ENCODE measurements at regions not wholly inside any gene's neighbourhood (a gene's known extent, or its start where the extent isn't known, plus 50 kb on each side); places are given as distances from the start of the nearest gene placed in this dataset.

DNA sequence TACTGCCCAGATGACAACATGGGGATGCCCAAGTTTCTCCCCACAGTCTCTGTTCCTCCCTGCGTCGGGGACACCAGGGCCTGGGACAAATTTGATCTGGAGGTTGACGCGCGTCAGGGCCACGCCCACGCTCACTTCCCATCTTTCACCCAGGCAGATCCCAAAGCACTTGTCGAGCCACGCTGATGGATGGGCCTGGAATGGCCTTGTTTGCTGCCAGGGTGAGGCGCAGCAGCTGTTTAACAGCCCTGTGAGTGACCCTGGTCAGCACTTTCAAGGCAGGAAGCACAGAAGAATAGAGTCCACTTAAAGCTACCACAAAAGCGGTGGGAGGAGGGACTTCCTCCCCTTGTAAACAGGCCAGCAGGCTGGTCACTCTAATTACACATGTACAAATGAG, 324.7 kb upstream of the JARID2 start:
- Histone ChIP-seq H3K79me2 (ENCODE audit: control insufficient read depth, low read length) (no peaks in the 10 kb centered on the region), H3K27me3 (ENCODE audit: control insufficient read depth, low read length) (0 out of 2 replicates have a peak, but pooled peaks cover 3% of the 10 kb centered on the region), H3K9me3 (ENCODE audit: control insufficient read depth, insufficient read depth, low read length) (no peaks in the 10 kb centered on the region), H4K20me1 (ENCODE audit: control insufficient read depth, insufficient read depth, low read depth, low read length) (no peaks in the 10 kb centered on the region), H3K36me3 (ENCODE audit: control insufficient read depth, low read length) (no peaks in the 10 kb centered on the region), H3K27ac (ENCODE audit: low read depth, low read length) (no peak overlapping the region), H3K4me2 (ENCODE audit: low read length) (no peak overlapping the region), H3K4me1 (ENCODE audit: control insufficient read depth, low read length) (peaks cover 19% of the 10 kb centered on the region), H3K9me2 (replicated peaks; ENCODE audit: control insufficient read depth, low read length) (no peaks in the 10 kb centered on the region), H3K4me3 (ENCODE audit: low read length) (no peak overlapping the region), H3F3A (ENCODE audit: control insufficient read depth, insufficient read depth) (no peaks in the 10 kb centered on the region)
- no peak for TF ChIP-seq EZH2phosphoT487 (IDR thresholded peaks at IDR 0.05; ENCODE audit: borderline replicate concordance, low read length)
- TF ChIP-seq, protein P1, sequence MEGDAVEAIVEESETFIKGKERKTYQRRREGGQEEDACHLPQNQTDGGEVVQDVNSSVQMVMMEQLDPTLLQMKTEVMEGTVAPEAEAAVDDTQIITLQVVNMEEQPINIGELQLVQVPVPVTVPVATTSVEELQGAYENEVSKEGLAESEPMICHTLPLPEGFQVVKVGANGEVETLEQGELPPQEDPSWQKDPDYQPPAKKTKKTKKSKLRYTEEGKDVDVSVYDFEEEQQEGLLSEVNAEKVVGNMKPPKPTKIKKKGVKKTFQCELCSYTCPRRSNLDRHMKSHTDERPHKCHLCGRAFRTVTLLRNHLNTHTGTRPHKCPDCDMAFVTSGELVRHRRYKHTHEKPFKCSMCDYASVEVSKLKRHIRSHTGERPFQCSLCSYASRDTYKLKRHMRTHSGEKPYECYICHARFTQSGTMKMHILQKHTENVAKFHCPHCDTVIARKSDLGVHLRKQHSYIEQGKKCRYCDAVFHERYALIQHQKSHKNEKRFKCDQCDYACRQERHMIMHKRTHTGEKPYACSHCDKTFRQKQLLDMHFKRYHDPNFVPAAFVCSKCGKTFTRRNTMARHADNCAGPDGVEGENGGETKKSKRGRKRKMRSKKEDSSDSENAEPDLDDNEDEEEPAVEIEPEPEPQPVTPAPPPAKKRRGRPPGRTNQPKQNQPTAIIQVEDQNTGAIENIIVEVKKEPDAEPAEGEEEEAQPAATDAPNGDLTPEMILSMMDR (IDR thresholded peaks at IDR 0.05; ENCODE audit: low read depth, low read length, poor library complexity, severe bottlenecking), result no peak

DNA sequence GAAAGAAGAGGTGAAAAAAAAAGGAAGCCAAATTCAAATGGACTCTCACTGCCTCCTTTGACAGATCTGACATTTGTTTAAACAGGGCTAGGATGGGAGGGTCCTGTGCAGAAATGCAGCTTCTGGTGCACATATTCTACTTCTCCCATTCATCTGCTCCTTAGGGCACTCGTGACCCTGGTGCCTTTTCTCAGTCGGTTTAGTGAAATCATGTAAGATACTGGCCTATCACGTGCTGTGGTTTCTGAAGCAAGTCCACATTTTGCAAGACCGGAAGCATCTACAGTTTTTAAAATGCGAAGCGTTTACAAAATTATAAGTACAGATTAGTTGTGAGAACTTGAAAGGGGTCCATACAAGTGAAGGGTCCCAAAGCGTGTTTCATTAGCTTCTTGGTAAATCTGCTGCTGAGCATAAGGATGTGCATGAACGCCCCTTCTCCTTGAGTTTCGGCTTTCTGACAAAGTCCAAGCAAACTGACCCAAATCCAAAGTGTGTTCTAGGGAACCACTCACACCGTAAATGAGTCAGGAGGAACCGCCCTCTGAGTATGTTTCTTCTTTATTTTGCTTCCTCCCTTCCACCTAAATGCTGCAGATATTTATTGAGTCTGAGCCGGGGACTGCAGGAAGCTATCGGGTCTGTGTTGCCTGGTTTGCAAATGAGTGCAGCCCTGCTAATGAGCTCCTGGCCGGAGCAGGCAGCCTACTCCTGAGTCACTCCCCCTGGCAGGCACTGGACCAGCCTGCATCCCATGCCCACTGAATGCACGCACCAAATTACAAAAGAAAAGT, 323.8 kb upstream of the JARID2 start:
- Histone ChIP-seq H3K27me3 (ENCODE audit: control insufficient read depth, low read length) (0 out of 2 replicates have a peak, but pooled peaks cover 3% of the 10 kb centered on the region), H3K9me3 (ENCODE audit: control insufficient read depth, insufficient read depth, low read length) (no peaks in the 10 kb centered on the region), H3K4me3 (ENCODE audit: low read length) (peak overlapping the region; percentile 25), H3K27ac (ENCODE audit: low read depth, low read length) (no peak overlapping the region), H3F3A (ENCODE audit: control insufficient read depth, insufficient read depth) (no peaks in the 10 kb centered on the region), H3K79me2 (ENCODE audit: control insufficient read depth, low read length) (no peaks in the 10 kb centered on the region), H3K4me2 (ENCODE audit: low read length) (peak overlapping the region; percentile 57), H4K20me1 (ENCODE audit: control insufficient read depth, insufficient read depth, low read depth, low read length) (no peaks in the 10 kb centered on the region), H3K36me3 (ENCODE audit: control insufficient read depth, low read length) (no peaks in the 10 kb centered on the region), H3K4me1 (ENCODE audit: control insufficient read depth, low read length) (peaks cover 19% of the 10 kb centered on the region), H3K9me2 (replicated peaks; ENCODE audit: control insufficient read depth, low read length) (no peaks in the 10 kb centered on the region)
- TF ChIP-seq EZH2phosphoT487 (IDR thresholded peaks at IDR 0.05; ENCODE audit: borderline replicate concordance, low read length), result no peak
- TF ChIP-seq, protein P1 (IDR thresholded peaks at IDR 0.05; ENCODE audit: low read depth, low read length, poor library complexity, severe bottlenecking), result no peak

DNA sequence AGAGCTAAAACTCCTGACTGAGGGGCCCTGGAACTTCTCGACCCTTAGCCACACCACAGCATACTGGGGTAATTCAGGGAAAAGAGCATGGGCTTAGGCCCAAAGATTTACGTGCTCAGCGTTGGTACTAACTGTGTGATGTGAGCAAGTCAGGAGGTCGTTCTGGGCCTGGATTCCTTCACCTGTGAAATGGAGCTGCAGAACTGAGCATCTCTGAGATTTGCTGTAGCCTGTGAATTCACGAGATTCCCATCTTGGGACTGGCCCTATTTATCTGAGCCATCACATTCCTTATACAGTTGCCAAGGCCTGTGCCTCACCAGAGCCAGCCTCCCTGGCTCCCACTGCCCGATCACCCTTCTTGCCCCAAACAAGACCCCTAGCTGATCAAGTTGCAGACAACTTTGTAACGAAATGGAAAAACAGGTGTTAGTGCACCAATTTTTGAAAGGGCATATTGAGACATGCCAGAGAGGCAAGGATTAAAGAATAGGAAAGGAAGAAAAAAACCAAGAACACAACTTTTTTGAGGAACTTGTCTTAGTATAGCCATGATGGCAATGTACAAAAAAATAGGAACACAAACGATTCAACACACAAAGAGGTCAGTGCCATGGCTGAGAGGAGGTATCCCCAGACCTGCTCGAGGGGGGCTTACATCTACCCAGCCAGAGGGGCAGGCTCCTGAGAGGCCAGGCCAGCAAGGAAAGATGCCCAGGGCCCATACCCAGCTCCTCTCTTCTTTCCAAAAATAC, 323.0 kb upstream of the JARID2 start:
- H3K27ac ChIP-seq (ENCODE audit: low read depth, low read length), result no peak overlapping the region
- H3K4me3 ChIP-seq (ENCODE audit: low read length), result no peak overlapping the region
- H3F3A ChIP-seq (ENCODE audit: control insufficient read depth, insufficient read depth), result no peaks in the 10 kb centered on the region
- no peaks in the 10 kb centered on the region for H3K9me3 ChIP-seq (ENCODE audit: control insufficient read depth, insufficient read depth, low read length)
- no peaks in the 10 kb centered on the region for H3K79me2 ChIP-seq (ENCODE audit: control insufficient read depth, low read length)
- H3K27me3 ChIP-seq (ENCODE audit: control insufficient read depth, low read length), result 0 out of 2 replicates have a peak, but pooled peaks cover 3% of the 10 kb centered on the region
- no peaks in the 10 kb centered on the region for H3K9me2 ChIP-seq (replicated peaks; ENCODE audit: control insufficient read depth, low read length)
- H4K20me1 ChIP-seq (ENCODE audit: control insufficient read depth, insufficient read depth, low read depth, low read length), result no peaks in the 10 kb centered on the region
- H3K4me2 ChIP-seq (ENCODE audit: low read length), result peak overlapping the region; percentile 57; the same call in 1 of the 2 replicates
- H3K4me1 ChIP-seq (ENCODE audit: control insufficient read depth, low read length), result peaks cover 19% of the 10 kb centered on the region
- no peak for TF ChIP-seq EZH2phosphoT487 (IDR thresholded peaks at IDR 0.05; ENCODE audit: borderline replicate concordance, low read length)
- TF ChIP-seq, protein P1 (IDR thresholded peaks at IDR 0.05; ENCODE audit: low read depth, low read length, poor library complexity, severe bottlenecking), result no peak
- no peaks in the 10 kb centered on the region for H3K36me3 ChIP-seq (ENCODE audit: control insufficient read depth, low read length)
